SH-SY5Y (cell line): ENCODE measurements at regions not wholly inside any gene's neighbourhood (a gene's known extent, or its start where the extent isn't known, plus 50 kb on each side); places are given as distances from the start of the nearest gene placed in this dataset.

Experiments
- GATA2 ChIP-seq: IDR thresholded peaks from 2 replicates; pipeline ENCODE4 v1.6.1; 2011; ENCODE audit warnings: mild to moderate bottlenecking, low read depth, low read length
- GATA3 ChIP-seq: IDR thresholded peaks from 2 replicates; pipeline ENCODE4 v1.6.1; 2011; ENCODE audit warnings: low read depth, mild to moderate bottlenecking, low read length, moderate library complexity

- TF ChIP-seq GATA3 (no peak), GATA2 (no peak)
Measured at GRCh38 chr3:7959094-7959493, 542.5 kb upstream of the LMCD1 start.
